Loucy (cell line): ENCODE measurements at regions not wholly inside any gene's neighbourhood (a gene's known extent, or its start where the extent isn't known, plus 50 kb on each side); places are given as distances from the start of the nearest gene placed in this dataset.

Experiments used
- CTCF ChIP-seq: fragments of 200-600 bp; sonication (generic); conservative IDR thresholded peaks from 2 replicates; pipeline ENCODE4 v1.5.1; 2014; ENCODE audit warnings: mild to moderate bottlenecking, antibody characterized with exemption, low read length
- EZH2phosphoT487 ChIP-seq: fragments of 200-600 bp; IDR thresholded peaks from 2 replicates; pipeline ENCODE4 v1.6.1; 2018; ENCODE audit warnings: antibody characterized with exemption, mild to moderate bottlenecking, moderate library complexity, borderline replicate concordance

GRCh38 chr11:38839071-38839470 lies 2241.0 kb upstream of the RAG2 start:
- TF ChIP-seq CTCF (no peak), EZH2phosphoT487 (no peak)
